ENCODE measurements at regions not wholly inside any gene's neighbourhood (a gene's known extent, or its start where the extent isn't known, plus 50 kb on each side); places are given as distances from the start of the nearest gene placed in this dataset.

GRCh38 chr6:14964556-14965270 is 281.2 kb upstream of the JARID2 start:
- no peak for ATAC-seq (ENCODE audit: low read depth)
- H3K9me3 ChIP-seq (ENCODE audit: severe bottlenecking) = no peaks in the 10 kb centered on the region
- no peak overlapping the region for H3K27ac ChIP-seq (ENCODE audit: poor library complexity, severe bottlenecking)
- no peaks in the 10 kb centered on the region for H3K4me1 ChIP-seq (ENCODE audit: insufficient read depth, poor library complexity, severe bottlenecking)
- DNase-seq (ENCODE audit: low spot score) = no peak
- no peak overlapping the region for H3K4me3 ChIP-seq (ENCODE audit: severe bottlenecking)
- H3K36me3 ChIP-seq (ENCODE audit: low read depth) = no peaks in the 10 kb centered on the region
- no peak for TF ChIP-seq CTCF (IDR thresholded peaks at IDR 0.05; ENCODE audit: poor library complexity, severe bottlenecking)
- no peaks in the 10 kb centered on the region for H3K27me3 ChIP-seq (ENCODE audit: insufficient read depth, poor library complexity, severe bottlenecking)

GRCh38 chr6:14965424-14966075 is 280.3 kb upstream of the JARID2 start:
- Histone ChIP-seq H3K36me3 (ENCODE audit: low read depth) (no peaks in the 10 kb centered on the region), H3K27ac (ENCODE audit: poor library complexity, severe bottlenecking) (no peak overlapping the region), H3K27me3 (ENCODE audit: insufficient read depth, poor library complexity, severe bottlenecking) (no peaks in the 10 kb centered on the region), H3K4me1 (ENCODE audit: insufficient read depth, poor library complexity, severe bottlenecking) (no peaks in the 10 kb centered on the region), H3K9me3 (ENCODE audit: severe bottlenecking) (no peaks in the 10 kb centered on the region), H3K4me3 (ENCODE audit: severe bottlenecking) (no peak overlapping the region)
- DNase-seq (ENCODE audit: low spot score) (no peak), ATAC-seq (ENCODE audit: low read depth) (no peak)
- TF ChIP-seq CTCF (IDR thresholded peaks at IDR 0.05; ENCODE audit: poor library complexity, severe bottlenecking) = no peak

- Histone ChIP-seq H3K4me3 (ENCODE audit: severe bottlenecking) (no peak overlapping the region), H3K4me1 (ENCODE audit: insufficient read depth, poor library complexity, severe bottlenecking) (no peaks in the 10 kb centered on the region), H3K9me3 (ENCODE audit: severe bottlenecking) (no peaks in the 10 kb centered on the region), H3K27ac (ENCODE audit: poor library complexity, severe bottlenecking) (no peak overlapping the region), H3K36me3 (ENCODE audit: low read depth) (no peaks in the 10 kb centered on the region), H3K27me3 (ENCODE audit: insufficient read depth, poor library complexity, severe bottlenecking) (no peaks in the 10 kb centered on the region)
- no peak for DNase-seq (ENCODE audit: low spot score)
- ATAC-seq (ENCODE audit: low read depth) = no peak
- no peak for TF ChIP-seq CTCF (IDR thresholded peaks at IDR 0.05; ENCODE audit: poor library complexity, severe bottlenecking)
Measured at GRCh38 chr6:14966096-14966905, 279.6 kb upstream of the JARID2 start.

GRCh38 chr6:14966906-14967711 is 278.8 kb upstream of the JARID2 start:
- H3K9me3 ChIP-seq (ENCODE audit: severe bottlenecking) = no peaks in the 10 kb centered on the region
- ATAC-seq (ENCODE audit: low read depth) (no peak), DNase-seq (ENCODE audit: low spot score) (no peak)
- no peaks in the 10 kb centered on the region for H3K27me3 ChIP-seq (ENCODE audit: insufficient read depth, poor library complexity, severe bottlenecking)
- no peaks in the 10 kb centered on the region for H3K36me3 ChIP-seq (ENCODE audit: low read depth)
- H3K27ac ChIP-seq (ENCODE audit: poor library complexity, severe bottlenecking) = no peak overlapping the region
- no peaks in the 10 kb centered on the region for H3K4me1 ChIP-seq (ENCODE audit: insufficient read depth, poor library complexity, severe bottlenecking)
- no peak overlapping the region for H3K4me3 ChIP-seq (ENCODE audit: severe bottlenecking)
- no peak for TF ChIP-seq CTCF (IDR thresholded peaks at IDR 0.05; ENCODE audit: poor library complexity, severe bottlenecking)
